SK-N-SH (cell line): ENCODE measurements at regions not wholly inside any gene's neighbourhood (a gene's known extent, or its start where the extent isn't known, plus 50 kb on each side); places are given as distances from the start of the nearest gene placed in this dataset.

ENCODE experiments used
- CTCF ChIA-PET: fragments of 300-600, 350-600 bp; formaldehyde crosslinking; extraction: SDS; loops from one replicate; lab custom pipeline; 2021; lab: Yijun Ruan, JAX
- POLR2A ChIA-PET: fragments of 350-600 bp; sonication (Branson Sonifier 250); formaldehyde crosslinking; extraction: SDS; loops from one replicate; lab custom pipeline; 2020; ENCODE audit warnings: antibody characterized with exemption, inconsistent platforms; lab: Yijun Ruan, JAX
- DNase-seq: peaks from one replicate; pipeline ENCODE4 v3.0.0; 2012
- H2AFZ ChIP-seq: fragments of 200-600 bp; sonication (generic); 2 replicates; pipeline ENCODE4 v1.8.1; 2016; ENCODE audit warnings: antibody characterized with exemption, mild to moderate bottlenecking, low read depth
- H3F3A ChIP-seq: fragments of 200-600 bp; sonication (generic); replicated peaks from 2 replicates; pipeline ENCODE3; 2016; ENCODE audit warnings: antibody characterized with exemption, mild to moderate bottlenecking; ENCODE audit not compliant: insufficient read depth
- H3K27ac ChIP-seq, 2 experiments: fragments of 200-500 bp in 1 of 2; fragments of 200-600 bp in 1 of 2; sonication (Bioruptor generic) in 1 of 2; sonication (generic), shearing (Covaris generic) in 1 of 2; 2 replicates each; pipeline versions ENCODE4 v1.5.1 to v1.6.1; 2014 to 2016; ENCODE audit warnings: low read depth in 2 of 2, inconsistent platforms in 1 of 2, low read length in 1 of 2, mild to moderate bottlenecking in 1 of 2, mixed read lengths in 1 of 2
- H3K27me3 ChIP-seq: fragments of 200-600 bp; sonication (generic), shearing (Covaris generic); 2 replicates; pipeline ENCODE4 v1.6.1; 2016; ENCODE audit warnings: mixed run types; ENCODE audit not compliant: insufficient read depth
- H3K36me3 ChIP-seq, 2 experiments: fragments of 200-500 bp in 1 of 2; fragments of 200-600 bp in 1 of 2; sonication (Bioruptor generic) in 1 of 2; sonication (generic) in 1 of 2; replicated peaks in 1 of 2; 2 replicates each; pipeline versions ENCODE3 to v1.5.1; 2014 to 2016; ENCODE audit warnings: low read length in 1 of 2, mild to moderate bottlenecking in 1 of 2; ENCODE audit not compliant: insufficient read depth in 2 of 2, control insufficient read depth in 1 of 2
- H3K4me1 ChIP-seq, 2 experiments: fragments of 200-500 bp in 1 of 2; fragments of 200-600 bp in 1 of 2; sonication (Bioruptor generic) in 1 of 2; sonication (generic), shearing (Covaris generic) in 1 of 2; 2 replicates each; pipeline versions ENCODE4 v1.5.1 to v1.6.1; 2014 to 2016; ENCODE audit warnings: low read depth in 1 of 2, low read length in 1 of 2, mixed run types in 1 of 2; ENCODE audit not compliant: insufficient read depth in 2 of 2, control insufficient read depth in 1 of 2
- H3K4me2 ChIP-seq: fragments of 200-600 bp; sonication (generic), shearing (Covaris generic); 2 replicates; pipeline ENCODE4 v1.6.1; 2017; ENCODE audit warnings: mixed run types
- H3K4me3 ChIP-seq, 2 experiments: fragments of 200-500 bp in 1 of 2; fragments of 200-600 bp in 1 of 2; sonication (Bioruptor generic) in 1 of 2; sonication (generic), shearing (Covaris generic) in 1 of 2; 2 replicates each; pipeline versions ENCODE4 v1.5.1 to v1.8.1; 2014 to 2016; ENCODE audit warnings: low read depth in 2 of 2, inconsistent platforms in 1 of 2, low read length in 1 of 2, mild to moderate bottlenecking in 1 of 2, mixed read lengths in 1 of 2, moderate library complexity in 1 of 2
- H3K79me2 ChIP-seq: fragments of 200-600 bp; sonication (generic); 2 replicates; pipeline ENCODE4 v1.8.1; 2017; ENCODE audit warnings: mild to moderate bottlenecking; ENCODE audit not compliant: insufficient read depth
- H3K9ac ChIP-seq: fragments of 200-600 bp; sonication (generic); 2 replicates; pipeline ENCODE4 v1.6.1; 2017; ENCODE audit warnings: mixed run types
- H3K9me2 ChIP-seq: fragments of 200-600 bp; sonication (generic); 2 replicates; pipeline ENCODE4 v1.6.1; 2017; ENCODE audit warnings: mixed run types
- H3K9me3 ChIP-seq: fragments of 200-600 bp; sonication (generic); 2 replicates; pipeline ENCODE4 v1.6.1; 2017; ENCODE audit warnings: mixed run types, mild to moderate bottlenecking, moderate library complexity
- H4K20me1 ChIP-seq: fragments of 200-600 bp; sonication (generic); 2 replicates; pipeline ENCODE4 v1.6.1; 2017; ENCODE audit warnings: mild to moderate bottlenecking, mixed run types; ENCODE audit not compliant: insufficient read depth
- CHD2 ChIP-seq: fragments of 150-350 bp; IDR thresholded peaks from 2 replicates; pipeline ENCODE4 v1.6.1; 2018; ENCODE audit warnings: low read length; ENCODE audit not compliant: partially characterized antibody
- ELF1 ChIP-seq: IDR thresholded peaks from 2 replicates; pipeline ENCODE4 v1.4.0; 2012
- EP300 ChIP-seq, 2 experiments: IDR thresholded peaks; 2 replicates each; pipeline versions ENCODE4 v1.4.0 to v1.6.1; 2012; ENCODE audit warnings: borderline replicate concordance in 1 of 2, low read depth in 1 of 2, low read length in 1 of 2
- FOSL2 ChIP-seq: IDR thresholded peaks from 2 replicates; pipeline ENCODE4 v1.4.0; 2012; ENCODE audit warnings: low read depth, mild to moderate bottlenecking, moderate library complexity, borderline replicate concordance
- FOXM1 ChIP-seq: IDR thresholded peaks from 2 replicates; pipeline ENCODE4 v1.4.0; 2012; ENCODE audit warnings: low read depth, mild to moderate bottlenecking
- IRF3 ChIP-seq: fragments of 150-350 bp; IDR thresholded peaks from 2 replicates; pipeline ENCODE4 v1.6.1; 2016; ENCODE audit warnings: mild to moderate bottlenecking, low read depth, low read length
- MAX ChIP-seq: IDR thresholded peaks from 2 replicates; pipeline ENCODE4 v1.4.0; 2012; ENCODE audit warnings: low read depth
- MEF2A ChIP-seq: IDR thresholded peaks from 2 replicates; pipeline ENCODE4 v1.4.0; 2012; ENCODE audit warnings: low read depth, borderline replicate concordance
- MXI1 ChIP-seq: IDR thresholded peaks from 2 replicates; pipeline ENCODE4 v1.6.1; 2012; ENCODE audit warnings: mild to moderate bottlenecking, low read depth, low read length, improper control_type of control experiment
- PBX3 ChIP-seq: IDR thresholded peaks from 2 replicates; pipeline ENCODE4; 2012
- RCOR1 ChIP-seq: fragments of 150-350 bp; IDR thresholded peaks from 2 replicates; pipeline ENCODE4 v1.6.1; 2017; ENCODE audit warnings: antibody characterized with exemption, low read length
- REST ChIP-seq: IDR thresholded peaks from 2 replicates; pipeline ENCODE4 v1.6.1; 2012; ENCODE audit warnings: mild to moderate bottlenecking, low read depth, low read length, moderate library complexity
- SIN3A ChIP-seq: IDR thresholded peaks from 2 replicates; pipeline ENCODE4 v1.6.1; 2012; ENCODE audit warnings: low read depth, mild to moderate bottlenecking, low read length, moderate library complexity, borderline replicate concordance
- SMC3 ChIP-seq: IDR thresholded peaks from 2 replicates; pipeline ENCODE4 v1.6.1; 2012; ENCODE audit warnings: low read depth, low read length, improper control_type of control experiment
- TAF1 ChIP-seq: IDR thresholded peaks from 2 replicates; pipeline ENCODE4 v1.6.1; 2012; ENCODE audit warnings: low read depth, mild to moderate bottlenecking, low read length, moderate library complexity, borderline replicate concordance
- TEAD4 ChIP-seq: IDR thresholded peaks from 2 replicates; pipeline ENCODE4 v1.4.0; 2012; ENCODE audit warnings: mild to moderate bottlenecking, borderline replicate concordance; ENCODE audit not compliant: insufficient read depth
- YY1 ChIP-seq: IDR thresholded peaks from 2 replicates; pipeline ENCODE4 v1.4.0; 2012; ENCODE audit warnings: low read depth, mild to moderate bottlenecking
- ZBTB33 ChIP-seq: IDR thresholded peaks from 2 replicates; pipeline ENCODE4 v1.4.0; 2012; ENCODE audit warnings: low read depth, borderline replicate concordance
- WGBS: methylation state at CpG from one replicate; pipeline ENCODE4 v1.1.6; 2017; ENCODE audit warnings: low lambda C conversion rate; 5-methylcytosine and 5-hydroxymethylcytosine counted together

- H3K9ac ChIP-seq = no peak overlapping the region
- peak overlapping the region in 1 of 2 experiments; percentile 64; a peak in 2 of 4 replicates for H3K27ac ChIP-seq
- no peaks in the 10 kb centered on the region for H3K27me3 ChIP-seq
- 37% methylated on average over 16 of the region's 20 CpGs for WGBS
- no peaks in the 10 kb centered on the region for H3K36me3 ChIP-seq
- no peak for TF ChIP-seq TEAD4
- no peak for TF ChIP-seq MAX
- TF ChIP-seq YY1 = no peak
- TF ChIP-seq SIN3A = no peak
- no peak for TF ChIP-seq PBX3
- no peak for TF ChIP-seq FOSL2
- TF ChIP-seq CHD2 = no peak
- no peak for TF ChIP-seq MXI1
- no peak for TF ChIP-seq IRF3
- no peak for TF ChIP-seq MEF2A
- TF ChIP-seq RCOR1 = no peak
- TF ChIP-seq ZBTB33 = no peak
- TF ChIP-seq EP300 (IDR thresholded peaks at IDR 0.05; ENCODE audit: borderline replicate concordance in 1 of 2, low read depth in 1 of 2, low read length in 1 of 2) = no peak
- TF ChIP-seq ELF1 = no peak
- TF ChIP-seq SMC3 = no peak
- TF ChIP-seq TAF1 = no peak
- no peak for TF ChIP-seq REST
- TF ChIP-seq FOXM1 = no peak
- no peak overlapping the region for H3K4me2 ChIP-seq
- no peaks in the 10 kb centered on the region for H3K9me3 ChIP-seq
- H3F3A ChIP-seq = no peaks in the 10 kb centered on the region
- H2AFZ ChIP-seq = no peak overlapping the region
- H3K9me2 ChIP-seq = no peaks in the 10 kb centered on the region
- H3K4me3 ChIP-seq = no peak overlapping the region
- no peak for DNase-seq
- CTCF ChIA-PET = interaction anchor here (0.8 to 2.7 kb wide), 4 partner anchors 36 to 195 kb away, joined by 3 to 14 read pairs (median 6); no protein-coding TSS in a partner anchor
- POLR2A ChIA-PET = no interaction called here
- no peaks in the 10 kb centered on the region for H4K20me1 ChIP-seq
- no peaks in the 10 kb centered on the region for H3K79me2 ChIP-seq
- H3K4me1 ChIP-seq = peaks cover 0 to 19% of the 10 kb centered on the region in 2 experiments; a peak in 1 of 4 replicates
These were observed 132.0 kb downstream of the CPZ start for GRCh38 chr4:8724436-8725070.
